ENCODE measurements at regions not wholly inside any gene's neighbourhood (a gene's known extent, or its start where the extent isn't known, plus 50 kb on each side); places are given as distances from the start of the nearest gene placed in this dataset.

DNA sequence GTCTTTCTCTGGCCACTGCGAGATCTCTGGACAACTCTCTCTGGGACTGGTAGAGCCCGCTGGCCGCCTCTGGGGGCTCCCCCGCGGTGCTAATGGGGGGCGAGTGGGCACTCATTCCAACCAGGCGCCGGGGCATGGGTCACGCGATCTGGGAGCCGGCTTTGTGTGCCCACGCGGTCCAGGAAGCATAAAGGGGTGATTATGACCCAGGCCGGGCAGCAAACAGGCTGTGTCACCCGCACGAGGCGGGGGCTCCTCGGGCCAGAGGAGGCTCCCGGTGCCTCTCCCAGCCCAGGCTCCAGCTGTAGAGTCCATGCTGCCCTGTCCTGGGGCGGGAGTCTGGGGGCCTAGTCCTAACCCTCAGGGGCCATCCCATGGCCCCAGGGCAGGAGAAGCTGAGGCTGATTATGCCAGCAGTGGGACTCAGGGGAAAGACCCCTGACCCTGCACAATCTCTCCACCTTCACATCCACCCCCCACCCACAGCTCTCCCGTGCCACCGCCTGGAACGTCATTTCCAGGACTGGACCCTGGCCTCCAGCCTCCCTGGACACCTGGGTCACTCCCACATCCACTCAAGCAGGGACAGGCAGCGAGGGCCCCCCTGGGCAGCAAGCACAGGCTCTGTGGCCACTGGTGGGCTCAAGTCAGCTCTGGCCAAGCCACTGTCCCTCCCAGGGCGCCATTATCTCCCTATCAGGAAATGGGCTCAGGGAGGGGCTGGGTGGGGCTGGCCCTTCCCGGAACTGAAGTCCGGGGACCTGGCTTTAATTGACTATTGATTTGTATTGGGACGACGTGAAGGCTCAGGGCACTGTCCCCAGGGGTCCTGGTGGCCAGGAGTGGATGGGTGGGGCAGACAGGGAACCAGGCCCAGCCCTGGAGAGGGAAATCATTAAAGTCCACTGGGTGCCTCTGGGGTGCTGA, 50.0 kb downstream of the PTPRS start:
- Histone ChIP-seq H3K4me1 (ENCODE audit: control insufficient read depth in 2 of 2, insufficient read depth in 2 of 2, low read length in 2 of 2) (peaks cover 6 to 11% of the 10 kb centered on the region in 2 donors), H3K36me3 (ENCODE audit: control insufficient read depth in 2 of 3, insufficient read depth in 3 of 3, low read length in 3 of 3) (no peaks in the 10 kb centered on the region), H3K27me3 (ENCODE audit: control insufficient read depth in 2 of 2, insufficient read depth in 2 of 2, low read length in 2 of 2) (no peaks in the 10 kb centered on the region), H3K9me3 (ENCODE audit: control insufficient read depth in 2 of 3, low read length in 3 of 3) (no peaks in the 10 kb centered on the region), H3K4me3 (ENCODE audit: low read length) (no peak overlapping the region), H3K27ac (ENCODE audit: low read depth, low read length) (no peak overlapping the region)
- DNase-seq: no peak
- Mint-ChIP-seq H3K4me1 (peaks cover 0 to 23% (median 14%) of the 10 kb centered on the region in 7 donors), H3K9me3 (peaks cover 0 to 2% (median 0%) of the 10 kb centered on the region in 11 donors), H3K4me3 (peak overlapping the region in 1 of 10 donors; percentile 21), H3K36me3 (peaks cover 0 to 4% (median under 1%) of the 10 kb centered on the region in 5 donors), H3K27ac (no peak overlapping the region), H3K27me3 (peaks cover 0 to 23% (median 13%) of the 10 kb centered on the region in 5 donors)
- ChIA-PET POLR2A (no interaction called here), CTCF (no interaction called here)
- ATAC-seq: no peak
- intact Hi-C loops (cut with micrococcal nuclease): no loop called here

DNA sequence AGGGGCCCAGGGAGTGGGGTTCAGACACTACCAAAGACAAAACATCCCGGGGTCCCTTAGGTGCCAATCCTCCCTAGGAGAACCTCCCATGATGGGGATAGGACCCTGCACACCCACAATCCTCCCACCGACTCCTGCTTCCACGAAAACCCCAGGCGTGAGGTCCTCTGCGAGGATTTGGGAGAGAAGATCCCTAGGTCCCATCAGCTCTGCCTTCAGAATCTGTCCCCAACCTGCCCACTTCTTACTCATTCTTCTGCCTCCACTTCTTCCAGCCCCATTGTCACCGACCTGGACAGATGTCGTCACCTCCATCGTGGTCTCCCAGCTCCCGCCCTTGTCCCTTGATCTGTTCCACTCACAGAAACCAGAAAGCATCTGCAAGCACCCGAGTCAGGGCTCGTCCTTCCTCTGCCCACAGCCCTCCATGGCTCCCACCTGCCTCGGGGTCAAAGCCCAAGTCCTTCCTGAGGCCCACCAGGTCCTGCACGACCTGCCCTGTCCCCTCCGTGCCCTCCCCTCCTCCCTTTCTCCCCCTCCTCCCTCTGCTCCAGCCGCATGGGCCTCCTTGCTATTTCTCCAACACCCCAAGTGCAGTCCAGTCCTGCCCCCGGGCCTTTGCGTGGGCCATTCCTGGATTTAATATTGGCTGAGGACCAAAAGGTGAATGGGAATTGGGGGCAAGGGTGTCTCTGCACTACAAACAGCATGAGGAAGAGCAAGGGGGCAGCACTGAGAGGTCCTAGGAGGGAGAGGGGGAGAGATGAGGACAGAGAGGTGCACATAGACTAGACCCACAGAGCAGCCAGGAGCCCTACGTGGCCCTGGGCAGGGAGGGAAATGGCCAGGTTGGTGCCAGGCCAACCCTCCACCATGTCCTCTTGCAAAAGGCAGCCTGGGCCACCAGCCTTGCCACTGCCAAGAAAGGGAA, 51.3 kb downstream of the PTPRS start:
- intact Hi-C loops (cut with micrococcal nuclease): no loop called here
- ATAC-seq (no peak), DNase-seq (no peak)
- Histone ChIP-seq H3K36me3 (ENCODE audit: control insufficient read depth in 2 of 3, insufficient read depth in 3 of 3, low read length in 3 of 3) (no peaks in the 10 kb centered on the region), H3K27me3 (ENCODE audit: control insufficient read depth in 2 of 2, insufficient read depth in 2 of 2, low read length in 2 of 2) (no peaks in the 10 kb centered on the region), H3K9me3 (ENCODE audit: control insufficient read depth in 2 of 3, low read length in 3 of 3) (no peaks in the 10 kb centered on the region), H3K4me1 (ENCODE audit: control insufficient read depth in 2 of 2, insufficient read depth in 2 of 2, low read length in 2 of 2) (peaks cover 6 to 11% of the 10 kb centered on the region in 2 donors), H3K4me3 (ENCODE audit: low read length) (no peak overlapping the region), H3K27ac (ENCODE audit: low read depth, low read length) (no peak overlapping the region)
- H3K4me3 Mint-ChIP-seq: no peak overlapping the region
- ChIA-PET POLR2A (no interaction called here), CTCF (no interaction called here)
- H3K27ac Mint-ChIP-seq: peak overlapping the region in 1 of 9 donors; percentile 45
- H3K27me3 Mint-ChIP-seq: peaks cover 0 to 16% (median 13%) of the 10 kb centered on the region in 5 donors
- peaks cover 0 to 2% (median 0%) of the 10 kb centered on the region in 11 donors for H3K9me3 Mint-ChIP-seq
- peaks cover 0 to 19% (median 12%) of the 10 kb centered on the region in 7 donors for H3K4me1 Mint-ChIP-seq
- H3K36me3 Mint-ChIP-seq: peaks cover 0 to 10% (median 4%) of the 10 kb centered on the region in 5 donors

DNA sequence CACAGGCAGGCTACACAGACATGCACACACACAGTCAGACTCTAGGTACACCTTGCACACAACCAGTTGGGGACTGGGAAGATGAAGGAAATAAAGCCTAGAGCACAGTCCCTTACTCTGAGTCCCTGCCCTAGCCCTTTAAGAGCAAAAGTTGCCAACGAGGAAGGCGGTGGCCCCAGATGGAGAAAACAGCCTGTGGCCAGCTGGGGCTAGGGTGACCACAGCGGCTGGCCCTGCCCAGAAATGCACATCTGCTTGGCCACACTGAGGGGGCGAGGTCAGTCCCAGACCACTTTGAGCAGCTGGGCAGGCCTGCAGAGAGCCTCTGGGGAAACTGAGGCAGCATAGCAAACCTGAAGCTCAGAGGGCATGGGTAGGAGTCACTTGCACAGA, 52.3 kb downstream of the PTPRS start:
- ChIA-PET CTCF (no interaction called here), POLR2A (no interaction called here)
- no peak for DNase-seq
- Mint-ChIP-seq H3K4me3 (no peak overlapping the region), H3K4me1 (peaks cover 0 to 19% (median 12%) of the 10 kb centered on the region in 7 donors), H3K36me3 (peaks cover 0 to 10% (median 4%) of the 10 kb centered on the region in 5 donors), H3K27me3 (peaks cover 0 to 15% (median 12%) of the 10 kb centered on the region in 5 donors), H3K9me3 (peaks cover 0 to 2% (median 0%) of the 10 kb centered on the region in 11 donors), H3K27ac (no peak overlapping the region)
- intact Hi-C loops (cut with micrococcal nuclease): no loop called here
- no peaks in the 10 kb centered on the region for H3K9me3 ChIP-seq (ENCODE audit: control insufficient read depth in 2 of 3, low read length in 3 of 3)
- no peak for ATAC-seq
- H3K4me3 ChIP-seq (ENCODE audit: low read length): no peak overlapping the region
- H3K36me3 ChIP-seq (ENCODE audit: control insufficient read depth in 2 of 3, insufficient read depth in 3 of 3, low read length in 3 of 3): no peaks in the 10 kb centered on the region
- H3K27me3 ChIP-seq (ENCODE audit: control insufficient read depth in 2 of 2, insufficient read depth in 2 of 2, low read length in 2 of 2): no peaks in the 10 kb centered on the region
- H3K4me1 ChIP-seq (ENCODE audit: control insufficient read depth in 2 of 2, insufficient read depth in 2 of 2, low read length in 2 of 2): peaks cover 6 to 11% of the 10 kb centered on the region in 2 donors
- H3K27ac ChIP-seq (ENCODE audit: low read depth, low read length): no peak overlapping the region

DNA sequence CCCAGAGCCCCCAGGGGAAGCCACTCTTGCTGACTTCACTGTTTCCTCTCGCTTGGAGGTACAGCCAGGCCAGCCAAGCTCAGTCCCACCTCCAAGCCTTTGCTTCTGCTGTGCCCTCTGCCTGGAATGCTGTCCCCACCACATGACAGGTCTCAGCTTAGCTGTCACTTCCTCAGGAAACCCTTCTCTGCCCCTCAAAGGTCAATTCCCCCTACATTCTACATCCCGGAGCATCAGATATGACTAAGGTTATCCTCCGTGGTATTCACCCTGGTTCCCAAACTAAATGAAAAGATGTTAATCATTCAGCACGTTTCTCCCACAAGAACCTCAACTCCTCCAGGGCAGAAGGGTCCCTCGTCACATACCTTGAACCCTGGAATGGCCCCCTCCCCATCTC, 53.5 kb downstream of the PTPRS start:
- no peak for DNase-seq
- Histone ChIP-seq H3K27ac (ENCODE audit: low read depth, low read length) (no peak overlapping the region), H3K4me3 (ENCODE audit: low read length) (no peak overlapping the region), H3K4me1 (ENCODE audit: control insufficient read depth in 2 of 2, insufficient read depth in 2 of 2, low read length in 2 of 2) (peaks cover 2 to 6% of the 10 kb centered on the region in 2 donors), H3K36me3 (ENCODE audit: control insufficient read depth in 2 of 3, insufficient read depth in 3 of 3, low read length in 3 of 3) (no peaks in the 10 kb centered on the region), H3K9me3 (ENCODE audit: control insufficient read depth in 2 of 3, low read length in 3 of 3) (no peaks in the 10 kb centered on the region), H3K27me3 (ENCODE audit: control insufficient read depth in 2 of 2, insufficient read depth in 2 of 2, low read length in 2 of 2) (no peaks in the 10 kb centered on the region)
- ChIA-PET CTCF (no interaction called here), POLR2A (no interaction called here)
- H3K4me1 Mint-ChIP-seq: peaks cover 0 to 14% (median 8%) of the 10 kb centered on the region in 7 donors
- no peak for ATAC-seq
- peaks cover 0 to 14% (median 7%) of the 10 kb centered on the region in 5 donors for H3K27me3 Mint-ChIP-seq
- no peak overlapping the region for H3K4me3 Mint-ChIP-seq
- intact Hi-C loops (cut with micrococcal nuclease): no loop called here
- peaks cover 0 to 2% (median 0%) of the 10 kb centered on the region in 11 donors for H3K9me3 Mint-ChIP-seq
- peaks cover 0 to 10% (median 4%) of the 10 kb centered on the region in 5 donors for H3K36me3 Mint-ChIP-seq
- peak overlapping the region in 1 of 9 donors; percentile 2 for H3K27ac Mint-ChIP-seq

DNA sequence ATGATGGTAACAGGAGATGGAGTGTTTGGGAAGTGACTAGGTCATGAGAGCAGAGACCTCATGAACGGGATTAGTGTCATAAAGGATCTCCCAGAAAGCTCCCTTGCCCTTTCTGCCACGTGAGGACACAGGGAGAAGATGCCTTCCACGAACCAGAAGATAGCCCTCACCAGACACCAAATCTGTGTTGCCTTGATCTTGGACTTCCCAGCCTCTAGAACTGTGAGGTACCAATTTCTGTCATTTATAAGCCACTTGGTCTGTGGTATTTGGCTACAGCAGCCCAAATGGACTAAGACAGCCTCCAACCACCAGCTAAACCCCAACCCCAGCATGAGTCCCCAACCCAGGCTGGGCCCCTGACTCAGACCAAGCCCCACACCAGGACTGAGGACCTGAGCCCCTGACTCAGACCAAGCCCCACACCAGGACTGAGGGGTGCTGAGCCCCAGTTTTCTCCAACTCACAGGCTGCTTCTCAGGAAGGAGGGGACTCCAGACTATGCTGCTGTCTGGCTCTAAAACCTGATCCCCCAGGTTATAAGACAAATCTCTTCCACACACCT, 54.1 kb downstream of the PTPRS start:
- no peaks in the 10 kb centered on the region for H3K9me3 ChIP-seq (ENCODE audit: control insufficient read depth in 2 of 3, low read length in 3 of 3)
- no peaks in the 10 kb centered on the region for H3K36me3 ChIP-seq (ENCODE audit: control insufficient read depth in 2 of 3, insufficient read depth in 3 of 3, low read length in 3 of 3)
- intact Hi-C loops (cut with micrococcal nuclease): no loop called here
- POLR2A ChIA-PET: no interaction called here
- Mint-ChIP-seq H3K4me1 (peaks cover 0 to 9% (median 6%) of the 10 kb centered on the region in 7 donors), H3K27me3 (peaks cover 0 to 9% (median 2%) of the 10 kb centered on the region in 5 donors), H3K36me3 (peaks cover 0 to 10% (median 4%) of the 10 kb centered on the region in 5 donors), H3K27ac (peak overlapping the region in 1 of 9 donors; percentile 2), H3K9me3 (peaks cover 0 to 2% (median 0%) of the 10 kb centered on the region in 11 donors), H3K4me3 (no peak overlapping the region)
- H3K4me3 ChIP-seq (ENCODE audit: low read length): no peak overlapping the region
- DNase-seq (no peak), ATAC-seq (no peak)
- no peaks in the 10 kb centered on the region for H3K27me3 ChIP-seq (ENCODE audit: control insufficient read depth in 2 of 2, insufficient read depth in 2 of 2, low read length in 2 of 2)
- peaks cover 0 to under 1% of the 10 kb centered on the region in 2 donors for H3K4me1 ChIP-seq (ENCODE audit: control insufficient read depth in 2 of 2, insufficient read depth in 2 of 2, low read length in 2 of 2)
- CTCF ChIA-PET: no interaction called here
- H3K27ac ChIP-seq (ENCODE audit: low read depth, low read length): no peak overlapping the region

DNA sequence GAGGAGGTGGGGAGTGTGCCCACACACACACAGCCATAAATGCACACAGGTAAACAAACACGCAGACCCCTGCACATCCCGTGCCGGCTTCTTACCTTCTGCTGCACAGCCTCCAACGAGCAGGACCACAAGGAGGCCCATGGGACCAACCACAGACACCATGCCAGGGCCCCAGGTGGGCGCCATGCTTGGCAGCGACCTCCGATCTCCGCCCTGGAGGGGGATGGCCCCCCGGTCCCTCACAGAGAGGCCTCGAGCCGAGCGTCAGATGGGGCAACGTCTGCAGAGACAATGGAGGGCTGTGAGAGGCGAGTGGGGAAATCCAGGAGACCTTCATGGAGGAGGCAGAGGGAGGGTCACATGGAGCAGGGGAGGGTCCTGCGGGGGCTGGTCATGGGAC, 54.7 kb downstream of the PTPRS start:
- Mint-ChIP-seq H3K36me3 (peaks cover 0 to 10% (median 4%) of the 10 kb centered on the region in 5 donors), H3K9me3 (peaks cover 0 to 2% (median 0%) of the 10 kb centered on the region in 11 donors), H3K27me3 (peaks cover 0 to 10% (median 0%) of the 10 kb centered on the region in 5 donors), H3K4me3 (no peak overlapping the region), H3K4me1 (peaks cover 0 to 6% (median 4%) of the 10 kb centered on the region in 7 donors), H3K27ac (no peak overlapping the region)
- ChIA-PET POLR2A (no interaction called here), CTCF (no interaction called here)
- H3K27ac ChIP-seq (ENCODE audit: low read depth, low read length): no peak overlapping the region
- ATAC-seq (no peak), DNase-seq (no peak)
- H3K9me3 ChIP-seq (ENCODE audit: control insufficient read depth in 2 of 3, low read length in 3 of 3): no peaks in the 10 kb centered on the region
- no peaks in the 10 kb centered on the region for H3K4me1 ChIP-seq (ENCODE audit: control insufficient read depth in 2 of 2, insufficient read depth in 2 of 2, low read length in 2 of 2)
- no peaks in the 10 kb centered on the region for H3K36me3 ChIP-seq (ENCODE audit: control insufficient read depth in 2 of 3, insufficient read depth in 3 of 3, low read length in 3 of 3)
- intact Hi-C loops (cut with micrococcal nuclease): no loop called here
- no peak overlapping the region for H3K4me3 ChIP-seq (ENCODE audit: low read length)
- no peaks in the 10 kb centered on the region for H3K27me3 ChIP-seq (ENCODE audit: control insufficient read depth in 2 of 2, insufficient read depth in 2 of 2, low read length in 2 of 2)
